Colonic mucosa (tissue), 4 donors: ENCODE measurements at regions not wholly inside any gene's neighbourhood (a gene's known extent, or its start where the extent isn't known, plus 50 kb on each side); places are given as distances from the start of the nearest gene placed in this dataset.

Experiments used
- DNase-seq: peaks from one replicate; pipeline ENCODE4 v3.0.0-alpha.2; 2020
- H3K27ac ChIP-seq: fragments of 200-600 bp; one replicate; pipeline ENCODE4 v1.8.0; 2021
- H3K27me3 ChIP-seq: fragments of 200-600 bp; one replicate; pipeline ENCODE4 v1.8.0; 2021
- H3K36me3 ChIP-seq: fragments of 200-600 bp; one replicate; pipeline ENCODE4 v1.8.0; 2021
- H3K4me1 ChIP-seq: fragments of 200-600 bp; one replicate; pipeline ENCODE4 v1.8.0; 2021; ENCODE audit warnings: mild to moderate bottlenecking
- H3K4me3 ChIP-seq: fragments of 200-600 bp; one replicate; pipeline ENCODE4 v1.8.0; 2021
- H3K9ac ChIP-seq, 2 donors: one replicate each; pipeline ENCODE4 v1.7.0; 2013; ENCODE audit warnings: control low read depth in 2 of 2, low read depth in 2 of 2, low read length in 2 of 2
- H3K9me3 ChIP-seq: fragments of 200-600 bp; one replicate; pipeline ENCODE4 v1.8.0; 2021
- intact Hi-C: fragments of 100-400 bp; cut with DNase I; formaldehyde crosslinking; loops from one replicate; pipeline ENCODE4 v1.14.1; 2022
- TF ChIP-seq, protein P1 (sequence below): fragments of 200-600 bp; IDR thresholded peaks from one replicate; pipeline ENCODE4 v1.8.0; 2022; ENCODE audit warnings: antibody characterized with exemption, mild to moderate bottlenecking
- donor health status: healthy.
- donor health status: DM: no; HTN: no; CAD: no.
- donor health status: DM: no; HTN: no; CAD: no.

DNA sequence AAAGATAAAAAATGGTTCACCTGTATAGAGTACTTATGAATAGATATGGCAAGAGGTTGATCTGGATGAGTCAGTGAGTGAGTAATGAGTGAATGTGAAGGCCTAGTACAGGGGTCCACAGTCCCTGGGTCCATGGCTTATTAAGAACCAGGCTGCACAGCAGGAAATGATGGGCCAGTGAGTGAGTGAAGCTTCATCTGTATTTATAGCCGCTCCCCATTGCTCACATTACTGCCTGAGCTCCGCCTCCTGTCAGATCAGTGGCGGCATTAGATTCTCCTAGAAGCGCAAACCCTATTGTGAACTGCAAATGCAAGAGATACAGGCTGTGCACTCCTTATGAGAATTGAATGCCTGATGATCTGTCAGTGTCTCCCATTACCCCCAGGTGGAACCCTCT is 307.7 kb upstream of the ZNF608 start:
- no peaks in the 10 kb centered on the region for H3K36me3 ChIP-seq
- H3K27ac ChIP-seq, result no peak overlapping the region
- no peak for DNase-seq
- no peaks in the 10 kb centered on the region for H3K4me1 ChIP-seq
- intact Hi-C loops, result no loop called here
- no peak overlapping the region for H3K9ac ChIP-seq
- TF ChIP-seq, protein P1, sequence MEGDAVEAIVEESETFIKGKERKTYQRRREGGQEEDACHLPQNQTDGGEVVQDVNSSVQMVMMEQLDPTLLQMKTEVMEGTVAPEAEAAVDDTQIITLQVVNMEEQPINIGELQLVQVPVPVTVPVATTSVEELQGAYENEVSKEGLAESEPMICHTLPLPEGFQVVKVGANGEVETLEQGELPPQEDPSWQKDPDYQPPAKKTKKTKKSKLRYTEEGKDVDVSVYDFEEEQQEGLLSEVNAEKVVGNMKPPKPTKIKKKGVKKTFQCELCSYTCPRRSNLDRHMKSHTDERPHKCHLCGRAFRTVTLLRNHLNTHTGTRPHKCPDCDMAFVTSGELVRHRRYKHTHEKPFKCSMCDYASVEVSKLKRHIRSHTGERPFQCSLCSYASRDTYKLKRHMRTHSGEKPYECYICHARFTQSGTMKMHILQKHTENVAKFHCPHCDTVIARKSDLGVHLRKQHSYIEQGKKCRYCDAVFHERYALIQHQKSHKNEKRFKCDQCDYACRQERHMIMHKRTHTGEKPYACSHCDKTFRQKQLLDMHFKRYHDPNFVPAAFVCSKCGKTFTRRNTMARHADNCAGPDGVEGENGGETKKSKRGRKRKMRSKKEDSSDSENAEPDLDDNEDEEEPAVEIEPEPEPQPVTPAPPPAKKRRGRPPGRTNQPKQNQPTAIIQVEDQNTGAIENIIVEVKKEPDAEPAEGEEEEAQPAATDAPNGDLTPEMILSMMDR, result no peak
- H3K4me3 ChIP-seq, result no peak overlapping the region
- no peaks in the 10 kb centered on the region for H3K9me3 ChIP-seq
- H3K27me3 ChIP-seq, result no peaks in the 10 kb centered on the region

DNA sequence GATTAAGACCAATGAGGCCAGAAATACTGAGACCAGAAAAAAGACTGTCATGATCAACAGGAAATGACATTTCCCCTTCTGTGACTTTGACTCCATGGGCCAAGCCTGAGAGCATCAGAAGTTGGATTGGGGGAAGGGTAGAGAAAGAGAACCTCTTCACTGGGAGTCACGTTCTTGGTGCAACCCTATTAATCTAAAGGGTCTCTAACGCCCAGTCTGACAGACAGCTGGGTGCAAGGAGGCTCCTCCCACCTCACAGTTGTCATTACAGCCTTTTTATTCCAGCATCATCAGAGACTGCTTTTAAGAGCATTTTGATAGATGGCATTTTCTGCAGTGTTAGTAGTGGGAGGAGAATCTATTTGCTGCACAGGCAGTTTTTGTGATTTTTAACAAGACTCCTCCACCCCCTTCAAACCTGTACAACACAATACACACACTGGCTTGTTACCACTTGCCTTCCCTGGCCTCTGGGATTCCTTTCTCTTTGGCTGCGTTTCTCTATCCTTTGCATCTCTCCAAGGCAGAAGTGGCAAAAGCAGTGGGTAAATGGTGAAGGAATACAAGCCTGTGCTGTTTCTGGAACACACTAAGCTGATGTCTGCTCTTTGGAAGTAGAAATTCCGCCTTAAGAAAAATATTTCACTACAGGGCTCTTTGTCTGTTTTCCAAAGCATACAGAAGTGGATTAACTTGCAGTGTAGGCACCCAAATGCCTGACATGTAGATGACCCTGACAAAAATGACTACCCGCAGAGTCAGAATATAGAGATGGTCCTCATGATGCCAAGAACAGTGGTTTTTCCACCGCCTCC is 310.4 kb upstream of the ZNF608 start:
- H3K9me3 ChIP-seq, result no peaks in the 10 kb centered on the region
- no peak overlapping the region for H3K9ac ChIP-seq
- H3K36me3 ChIP-seq, result no peaks in the 10 kb centered on the region
- no peak for DNase-seq
- intact Hi-C loops, result no loop called here
- TF ChIP-seq, protein P1, result no peak
- H3K4me1 ChIP-seq, result no peaks in the 10 kb centered on the region
- no peak overlapping the region for H3K27ac ChIP-seq
- no peaks in the 10 kb centered on the region for H3K27me3 ChIP-seq
- no peak overlapping the region for H3K4me3 ChIP-seq

DNA sequence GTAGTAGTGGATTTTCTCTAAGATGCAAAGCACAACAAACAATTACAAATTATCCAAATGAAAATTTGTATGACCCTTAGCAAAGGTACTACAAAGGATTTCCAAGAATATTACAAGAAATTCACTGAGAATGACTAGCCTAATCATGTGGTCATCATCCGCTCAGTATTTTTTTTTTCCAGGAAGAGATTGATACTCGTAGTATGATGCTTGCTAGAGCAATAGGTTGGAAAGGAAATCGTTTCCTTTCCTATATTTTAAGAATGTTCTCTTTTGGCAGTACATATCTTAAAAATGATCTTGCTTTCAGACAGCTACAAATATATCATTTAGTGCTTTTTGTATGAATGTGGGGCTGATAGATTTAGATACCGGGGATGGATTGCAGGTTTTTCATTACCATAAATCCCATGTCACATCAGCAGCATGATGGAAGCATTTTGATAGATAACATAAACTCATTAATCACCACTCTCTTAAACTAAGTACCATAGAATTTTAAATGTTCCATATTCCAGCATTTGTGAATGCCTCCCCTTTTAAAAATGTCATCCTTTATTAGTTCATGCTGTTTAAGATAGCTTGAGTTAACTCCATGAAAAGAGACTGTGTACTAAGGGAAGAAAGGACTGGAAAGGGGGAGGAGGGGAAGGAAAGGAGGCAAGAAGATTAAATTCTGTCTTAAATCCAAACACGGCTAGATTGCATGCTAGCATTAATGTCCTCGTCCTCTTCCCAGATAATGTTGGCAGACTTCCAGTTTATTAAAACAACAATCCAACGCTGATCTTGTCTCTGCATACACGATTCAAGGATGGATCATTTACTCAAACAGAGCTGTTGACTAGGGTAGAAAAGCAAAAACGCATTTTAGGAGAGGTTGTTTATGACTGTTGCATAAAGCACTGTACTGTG is 311.7 kb upstream of the ZNF608 start:
- Histone ChIP-seq H3K4me1 (no peaks in the 10 kb centered on the region), H3K4me3 (no peak overlapping the region), H3K27ac (no peak overlapping the region), H3K36me3 (no peaks in the 10 kb centered on the region), H3K9me3 (no peaks in the 10 kb centered on the region), H3K9ac (no peak overlapping the region), H3K27me3 (no peaks in the 10 kb centered on the region)
- TF ChIP-seq, protein P1, result no peak
- DNase-seq, result no peak
- intact Hi-C loops, result no loop called here

DNA sequence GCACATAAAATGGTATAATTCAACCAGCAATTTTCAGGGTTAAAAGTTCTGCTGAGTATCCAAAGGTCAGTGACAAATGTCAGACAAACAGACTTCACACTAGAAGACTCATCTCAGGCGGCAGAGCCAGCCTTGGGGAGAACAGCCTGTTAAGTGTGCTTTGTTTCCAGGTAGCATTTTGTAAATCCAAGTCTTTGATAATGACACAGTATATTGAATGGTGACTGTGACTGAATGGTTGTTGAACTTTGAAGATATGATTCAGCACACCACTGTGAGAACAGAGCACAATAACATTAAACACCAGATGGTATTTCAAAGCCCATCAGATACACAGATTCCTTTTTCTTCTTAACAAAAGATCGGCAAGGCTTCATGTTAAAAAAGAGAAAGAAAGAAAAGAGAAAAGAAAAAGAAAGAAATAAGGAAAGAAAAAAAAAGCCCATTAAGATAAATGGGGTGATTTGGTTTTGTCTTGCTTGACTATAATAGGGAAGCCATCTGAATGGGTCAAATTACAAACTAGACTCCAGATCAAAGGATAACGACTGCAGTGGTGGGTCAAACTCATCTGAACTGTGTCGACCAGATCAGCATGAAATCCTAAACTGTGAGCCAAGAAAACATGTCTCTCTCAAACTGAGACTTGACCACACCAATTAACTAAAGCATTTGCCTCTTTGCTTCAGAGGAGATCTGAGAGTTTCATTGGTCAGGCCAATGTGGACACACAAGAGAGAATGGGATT is 313.0 kb upstream of the ZNF608 start:
- no peak overlapping the region for H3K4me3 ChIP-seq
- no peak overlapping the region for H3K27ac ChIP-seq
- no peak overlapping the region for H3K9ac ChIP-seq
- intact Hi-C loops, result no loop called here
- H3K4me1 ChIP-seq, result no peaks in the 10 kb centered on the region
- DNase-seq, result no peak
- no peaks in the 10 kb centered on the region for H3K9me3 ChIP-seq
- H3K27me3 ChIP-seq, result no peaks in the 10 kb centered on the region
- no peaks in the 10 kb centered on the region for H3K36me3 ChIP-seq
- TF ChIP-seq, protein P1, result no peak

DNA sequence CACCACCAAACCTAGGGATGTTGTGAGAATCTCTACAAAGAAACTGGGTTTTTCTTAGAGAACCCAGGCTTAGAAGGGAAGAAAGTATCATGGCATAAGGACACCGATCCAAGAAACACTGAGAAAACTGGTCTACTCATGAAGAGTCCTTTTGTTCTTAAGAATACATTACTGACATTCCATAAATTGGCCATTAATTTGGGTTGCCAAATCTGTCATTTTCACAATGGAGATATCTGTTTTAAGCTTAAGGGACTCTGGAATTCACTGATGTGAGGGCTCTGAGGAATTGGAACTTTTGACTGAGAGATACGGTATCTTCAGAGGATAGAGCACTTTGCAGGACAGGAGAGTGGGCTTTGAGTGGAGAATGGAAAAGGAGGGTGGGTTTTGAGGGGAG is 315.3 kb upstream of the ZNF608 start:
- intact Hi-C loops, result no loop called here
- no peaks in the 10 kb centered on the region for H3K27me3 ChIP-seq
- TF ChIP-seq, protein P1, result no peak

More for the DNA sequence above, 315.3 kb upstream of the ZNF608 start:
- no peaks in the 10 kb centered on the region for H3K9me3 ChIP-seq
- no peak overlapping the region for H3K9ac ChIP-seq
- no peak overlapping the region for H3K27ac ChIP-seq
- DNase-seq, result no peak
- no peak overlapping the region for H3K4me3 ChIP-seq
- no peaks in the 10 kb centered on the region for H3K4me1 ChIP-seq
- no peaks in the 10 kb centered on the region for H3K36me3 ChIP-seq
